Liver (tissue), 8 donors: ENCODE measurements at regions not wholly inside any gene's neighbourhood (a gene's known extent, or its start where the extent isn't known, plus 50 kb on each side); places are given as distances from the start of the nearest gene placed in this dataset.

Experiments used
- DNase-seq: peaks from one replicate; pipeline ENCODE4 v3.0.0-alpha.2; 2017; ENCODE audit warnings: low spot score
- H3K27ac ChIP-seq, 2 donors: one replicate each; pipeline ENCODE4 v1.7.0; 2013; ENCODE audit warnings: inconsistent platforms in 2 of 2, low read length in 2 of 2, control low read depth in 1 of 2, low read depth in 1 of 2, mild to moderate bottlenecking in 1 of 2
- H3K27me3 ChIP-seq, 4 donors: one replicate each; pipeline versions ENCODE4 v1.6.1 to v1.7.0; 2013; ENCODE audit warnings: low read length in 3 of 4, inconsistent platforms in 1 of 4, mild to moderate bottlenecking in 1 of 4, moderate library complexity in 1 of 4; ENCODE audit not compliant: control insufficient read depth in 4 of 4, insufficient read depth in 4 of 4
- H3K36me3 ChIP-seq, 4 donors: one replicate each; pipeline versions ENCODE4 v1.6.1 to v1.7.0; 2013; ENCODE audit warnings: low read length in 3 of 4, mild to moderate bottlenecking in 3 of 4, low read depth in 1 of 4, moderate library complexity in 1 of 4; ENCODE audit not compliant: control insufficient read depth in 4 of 4, insufficient read depth in 3 of 4
- H3K4me1 ChIP-seq, 4 donors: one replicate each; pipeline versions ENCODE4 v1.6.1 to v1.7.0; 2013; ENCODE audit warnings: low read length in 3 of 4, mild to moderate bottlenecking in 3 of 4, moderate library complexity in 1 of 4; ENCODE audit not compliant: control insufficient read depth in 4 of 4, insufficient read depth in 4 of 4
- H3K4me3 ChIP-seq, 3 donors: one replicate each; pipeline versions ENCODE4 v1.6.1 to v1.7.0; 2013; ENCODE audit warnings: low read length in 3 of 3, control low read depth in 1 of 3, low read depth in 1 of 3, mild to moderate bottlenecking in 1 of 3
- H3K9ac ChIP-seq, 2 donors: one replicate each; pipeline ENCODE4 v1.7.0; 2013; ENCODE audit warnings: low read length in 2 of 2, mild to moderate bottlenecking in 2 of 2, moderate library complexity in 2 of 2, control low read depth in 1 of 2, low read depth in 1 of 2
- H3K9me3 ChIP-seq, 4 donors: one replicate each; pipeline versions ENCODE4 v1.6.1 to v1.7.0; 2013; ENCODE audit warnings: low read length in 3 of 4; ENCODE audit not compliant: control insufficient read depth in 4 of 4
- EGR1 ChIP-seq, 2 donors: IDR thresholded peaks; 2 replicates each; pipeline ENCODE4 v1.6.1; 2016 to 2018; ENCODE audit warnings: antibody characterized with exemption in 2 of 2, low read depth in 2 of 2
- FOXA1 ChIP-seq: IDR thresholded peaks from 2 replicates; pipeline ENCODE4 v1.6.1; 2016; ENCODE audit warnings: antibody characterized with exemption
- FOXA2 ChIP-seq: IDR thresholded peaks from 2 replicates; pipeline ENCODE4 v1.6.1; 2016; ENCODE audit warnings: antibody characterized with exemption
- GABPA ChIP-seq, 2 donors: IDR thresholded peaks in 1 of 2; conservative IDR thresholded peaks in 1 of 2; 2 replicates each; pipeline ENCODE4 v1.6.1; 2016; ENCODE audit warnings: antibody characterized with exemption in 2 of 2, mild to moderate bottlenecking in 1 of 2, moderate library complexity in 1 of 2
- HNF4A ChIP-seq, 2 donors: conservative IDR thresholded peaks; 2 replicates each; pipeline ENCODE4 v1.6.1; 2016; ENCODE audit warnings: antibody characterized with exemption in 2 of 2, mild to moderate bottlenecking in 2 of 2
- HNF4G ChIP-seq: IDR thresholded peaks from 2 replicates; pipeline ENCODE4 v1.6.1; 2016; ENCODE audit warnings: antibody characterized with exemption
- JUND ChIP-seq, 2 donors: IDR thresholded peaks; 2 replicates each; pipeline ENCODE4 v1.6.1; 2016; ENCODE audit warnings: antibody characterized with exemption in 2 of 2
- MAX ChIP-seq: IDR thresholded peaks from 2 replicates; pipeline ENCODE4 v1.6.1; 2016; ENCODE audit warnings: antibody characterized with exemption
- NR2F2 ChIP-seq: IDR thresholded peaks from 2 replicates; pipeline ENCODE4 v1.6.1; 2016; ENCODE audit warnings: antibody characterized with exemption
- RAD21 ChIP-seq, 2 donors: IDR thresholded peaks; 2 replicates each; pipeline ENCODE4 v1.6.1; 2016; ENCODE audit warnings: antibody characterized with exemption in 2 of 2, mild to moderate bottlenecking in 2 of 2
- RXRA ChIP-seq, 2 donors: IDR thresholded peaks; 2 replicates each; pipeline ENCODE4 v1.6.1; 2017 to 2018; ENCODE audit warnings: antibody characterized with exemption in 2 of 2, mild to moderate bottlenecking in 1 of 2
- SP1 ChIP-seq: IDR thresholded peaks from 2 replicates; pipeline ENCODE4 v1.6.1; 2018; ENCODE audit warnings: antibody characterized with exemption, mild to moderate bottlenecking
- TAF1 ChIP-seq: conservative IDR thresholded peaks from 2 replicates; pipeline ENCODE4 v1.6.1; 2016; ENCODE audit warnings: antibody characterized with exemption, mild to moderate bottlenecking
- YY1 ChIP-seq: IDR thresholded peaks from 2 replicates; pipeline ENCODE4 v1.6.1; 2016; ENCODE audit warnings: antibody characterized with exemption, mild to moderate bottlenecking
- ZBTB33 ChIP-seq: IDR thresholded peaks from 2 replicates; pipeline ENCODE4 v1.6.1; 2016; ENCODE audit warnings: antibody characterized with exemption
- WGBS: extraction: QIAGEN DNeasy Blood & Tissue Kit; methylation state at CpG from one replicate; pipeline ENCODE4 v1.1.7; 2013; 5-methylcytosine and 5-hydroxymethylcytosine counted together
- TF ChIP-seq, protein P1 (sequence below): IDR thresholded peaks from 2 replicates; pipeline ENCODE4 v1.6.1; 2016; ENCODE audit warnings: antibody characterized with exemption
- TF ChIP-seq, protein P2 (sequence below): fragments of 150-350 bp; IDR thresholded peaks from 2 replicates; pipeline ENCODE4 v1.5.1; 2017; ENCODE audit warnings: improper control_type of control experiment, low read depth, low read length; ENCODE audit not compliant: missing input control
- TF ChIP-seq, protein P3 (sequence below): IDR thresholded peaks from 2 replicates; pipeline ENCODE4 v1.6.1; 2016; ENCODE audit warnings: antibody characterized with exemption, mild to moderate bottlenecking
- donor health status: healthy.
- donor health status: healthy.
- donor health status: healthy.
- donor health status: healthy.
- donor health status: healthy.

GRCh38 chr1:195768377-195768776 is 839.9 kb downstream of the KCNT2 start:
- Histone ChIP-seq H3K27me3 (no peaks in the 10 kb centered on the region), H3K4me1 (peaks cover 0 to 1% (median 0%) of the 10 kb centered on the region in 4 donors), H3K4me3 (no peak overlapping the region), H3K9me3 (no peaks in the 10 kb centered on the region), H3K36me3 (no peaks in the 10 kb centered on the region), H3K9ac (no peak overlapping the region), H3K27ac (no peak overlapping the region)
- 57% methylated on average over 2 of the region's 2 CpGs for WGBS
- no peak for DNase-seq
- TF ChIP-seq EGR1 (IDR thresholded peaks at IDR 0.05; ENCODE audit: low read depth in 2 of 2) (no peak), GABPA (IDR thresholded peaks at IDR 0.05 in 1 of 2, conservative IDR thresholded peaks at IDR 0.05 in 1 of 2) (no peak), NR2F2 (no peak), YY1 (no peak), MAX (no peak), HNF4A (conservative IDR thresholded peaks at IDR 0.05) (no peak), FOXA1 (no peak), ZBTB33 (no peak), SP1 (no peak), RXRA (IDR thresholded peaks at IDR 0.05) (no peak), HNF4G (no peak), TAF1 (no peak), JUND (IDR thresholded peaks at IDR 0.05) (no peak), RAD21 (IDR thresholded peaks at IDR 0.05) (no peak), FOXA2 (no peak)
- TF ChIP-seq, protein P1, sequence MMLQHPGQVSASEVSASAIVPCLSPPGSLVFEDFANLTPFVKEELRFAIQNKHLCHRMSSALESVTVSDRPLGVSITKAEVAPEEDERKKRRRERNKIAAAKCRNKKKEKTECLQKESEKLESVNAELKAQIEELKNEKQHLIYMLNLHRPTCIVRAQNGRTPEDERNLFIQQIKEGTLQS = no peak
- TF ChIP-seq, protein P2, sequence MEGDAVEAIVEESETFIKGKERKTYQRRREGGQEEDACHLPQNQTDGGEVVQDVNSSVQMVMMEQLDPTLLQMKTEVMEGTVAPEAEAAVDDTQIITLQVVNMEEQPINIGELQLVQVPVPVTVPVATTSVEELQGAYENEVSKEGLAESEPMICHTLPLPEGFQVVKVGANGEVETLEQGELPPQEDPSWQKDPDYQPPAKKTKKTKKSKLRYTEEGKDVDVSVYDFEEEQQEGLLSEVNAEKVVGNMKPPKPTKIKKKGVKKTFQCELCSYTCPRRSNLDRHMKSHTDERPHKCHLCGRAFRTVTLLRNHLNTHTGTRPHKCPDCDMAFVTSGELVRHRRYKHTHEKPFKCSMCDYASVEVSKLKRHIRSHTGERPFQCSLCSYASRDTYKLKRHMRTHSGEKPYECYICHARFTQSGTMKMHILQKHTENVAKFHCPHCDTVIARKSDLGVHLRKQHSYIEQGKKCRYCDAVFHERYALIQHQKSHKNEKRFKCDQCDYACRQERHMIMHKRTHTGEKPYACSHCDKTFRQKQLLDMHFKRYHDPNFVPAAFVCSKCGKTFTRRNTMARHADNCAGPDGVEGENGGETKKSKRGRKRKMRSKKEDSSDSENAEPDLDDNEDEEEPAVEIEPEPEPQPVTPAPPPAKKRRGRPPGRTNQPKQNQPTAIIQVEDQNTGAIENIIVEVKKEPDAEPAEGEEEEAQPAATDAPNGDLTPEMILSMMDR = no peak
- TF ChIP-seq, protein P3, sequence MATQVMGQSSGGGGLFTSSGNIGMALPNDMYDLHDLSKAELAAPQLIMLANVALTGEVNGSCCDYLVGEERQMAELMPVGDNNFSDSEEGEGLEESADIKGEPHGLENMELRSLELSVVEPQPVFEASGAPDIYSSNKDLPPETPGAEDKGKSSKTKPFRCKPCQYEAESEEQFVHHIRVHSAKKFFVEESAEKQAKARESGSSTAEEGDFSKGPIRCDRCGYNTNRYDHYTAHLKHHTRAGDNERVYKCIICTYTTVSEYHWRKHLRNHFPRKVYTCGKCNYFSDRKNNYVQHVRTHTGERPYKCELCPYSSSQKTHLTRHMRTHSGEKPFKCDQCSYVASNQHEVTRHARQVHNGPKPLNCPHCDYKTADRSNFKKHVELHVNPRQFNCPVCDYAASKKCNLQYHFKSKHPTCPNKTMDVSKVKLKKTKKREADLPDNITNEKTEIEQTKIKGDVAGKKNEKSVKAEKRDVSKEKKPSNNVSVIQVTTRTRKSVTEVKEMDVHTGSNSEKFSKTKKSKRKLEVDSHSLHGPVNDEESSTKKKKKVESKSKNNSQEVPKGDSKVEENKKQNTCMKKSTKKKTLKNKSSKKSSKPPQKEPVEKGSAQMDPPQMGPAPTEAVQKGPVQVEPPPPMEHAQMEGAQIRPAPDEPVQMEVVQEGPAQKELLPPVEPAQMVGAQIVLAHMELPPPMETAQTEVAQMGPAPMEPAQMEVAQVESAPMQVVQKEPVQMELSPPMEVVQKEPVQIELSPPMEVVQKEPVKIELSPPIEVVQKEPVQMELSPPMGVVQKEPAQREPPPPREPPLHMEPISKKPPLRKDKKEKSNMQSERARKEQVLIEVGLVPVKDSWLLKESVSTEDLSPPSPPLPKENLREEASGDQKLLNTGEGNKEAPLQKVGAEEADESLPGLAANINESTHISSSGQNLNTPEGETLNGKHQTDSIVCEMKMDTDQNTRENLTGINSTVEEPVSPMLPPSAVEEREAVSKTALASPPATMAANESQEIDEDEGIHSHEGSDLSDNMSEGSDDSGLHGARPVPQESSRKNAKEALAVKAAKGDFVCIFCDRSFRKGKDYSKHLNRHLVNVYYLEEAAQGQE = no peak
